Posterior cingulate gyrus (tissue), 11 donors: ENCODE measurements at regions not wholly inside any gene's neighbourhood (a gene's known extent, or its start where the extent isn't known, plus 50 kb on each side); places are given as distances from the start of the nearest gene placed in this dataset.
"Not testable (repeated sequence)": the region's sequence is repeated elsewhere in the genome, so short reads cannot be mapped to it uniquely, and the experiment has no call there.

ENCODE experiments used
- DNase-seq, 10 donors: peaks; one replicate each; pipeline versions ENCODE4 v3.0.0 to v3.0.0-alpha.2; 2020 to 2021; ENCODE audit warnings: mixed read lengths in 3 of 10
- intact Hi-C: fragments of 100-400 bp; cut with DNase I; formaldehyde crosslinking; loops from one replicate; pipeline ENCODE4 v1.15.1; 2023

DNA sequence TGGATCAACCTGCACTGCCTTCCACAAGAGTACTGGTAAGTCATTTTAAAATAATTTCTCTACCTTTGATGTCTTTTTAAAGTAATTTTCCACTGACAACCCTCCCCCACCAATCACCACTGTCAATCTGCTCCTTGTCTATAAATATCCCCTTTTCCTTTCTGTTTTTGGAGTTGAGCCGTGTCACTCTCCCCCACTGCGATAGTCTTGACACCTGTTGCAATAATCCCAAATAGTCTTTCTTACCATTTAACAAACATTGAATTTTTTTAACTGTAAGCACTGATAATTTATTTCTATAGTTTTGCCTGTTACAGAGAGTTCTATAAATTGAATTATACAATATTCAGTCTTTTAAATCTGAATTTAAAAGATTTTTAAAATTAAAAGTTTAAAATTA is 420.9 kb downstream of the COL11A1 start:
- intact Hi-C loops, result no loop called here
- no peak for DNase-seq

DNA sequence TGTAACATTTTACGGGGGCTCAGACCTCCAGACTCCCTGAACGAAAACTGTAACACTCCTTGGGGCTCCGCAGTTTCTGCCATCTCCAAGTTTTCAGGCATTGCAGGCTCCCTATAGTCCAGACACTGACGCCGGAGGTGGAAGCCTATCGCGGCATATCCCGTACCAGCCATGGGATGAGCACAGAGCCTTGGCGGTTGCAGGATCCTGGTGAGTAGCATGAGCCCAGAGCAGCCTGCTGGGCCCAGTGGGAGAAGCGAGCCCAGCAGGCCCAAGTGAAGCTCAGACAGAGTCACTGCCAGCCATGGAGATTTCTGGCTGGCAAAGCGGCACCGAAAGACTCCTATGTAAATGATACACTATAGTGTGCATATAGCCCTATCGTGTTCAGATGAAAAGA is 446.8 kb downstream of the COL11A1 start:
- intact Hi-C loops, result no loop called here
- DNase-seq, result peak in 1 of 10 donors; percentile 74

DNA sequence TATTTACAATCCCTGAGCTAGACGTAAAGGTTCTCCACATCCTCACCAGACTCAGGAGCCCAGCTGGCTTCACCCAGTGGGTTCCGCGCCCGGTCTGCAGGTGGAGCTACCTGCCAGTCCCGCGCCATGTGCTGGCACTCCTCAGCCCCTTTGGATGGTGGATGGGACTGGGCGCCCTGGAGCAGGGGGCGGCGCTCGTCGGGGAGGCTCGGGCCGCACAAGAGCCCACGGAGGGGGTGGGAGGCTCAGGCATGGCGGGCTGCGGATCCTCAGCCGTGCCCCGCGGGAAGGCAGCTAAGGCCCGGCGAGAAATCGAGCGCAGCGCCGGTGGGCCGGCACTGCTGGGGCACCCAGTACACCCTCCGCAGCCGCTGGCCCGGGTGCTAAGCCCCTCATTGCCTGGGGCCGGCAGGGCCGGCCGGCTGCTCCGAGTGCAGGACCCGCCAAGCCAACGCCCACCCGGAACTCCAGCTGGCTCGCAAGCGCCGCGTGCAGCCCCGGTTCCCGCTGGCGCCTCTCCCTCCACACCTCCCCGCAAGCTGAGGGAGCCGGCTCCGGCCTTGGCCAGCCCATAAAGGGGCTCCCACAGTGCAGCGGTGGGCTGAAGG is 448.3 kb downstream of the COL11A1 start:
- peak in 1 of 10 donors; percentile 82 for DNase-seq
- intact Hi-C loops, result not testable (repeated sequence)

- intact Hi-C loops, result no loop called here
- no peak for DNase-seq
Measured at GRCh38 chr1:102655034-102655433, 453.3 kb downstream of the COL11A1 start.

DNA sequence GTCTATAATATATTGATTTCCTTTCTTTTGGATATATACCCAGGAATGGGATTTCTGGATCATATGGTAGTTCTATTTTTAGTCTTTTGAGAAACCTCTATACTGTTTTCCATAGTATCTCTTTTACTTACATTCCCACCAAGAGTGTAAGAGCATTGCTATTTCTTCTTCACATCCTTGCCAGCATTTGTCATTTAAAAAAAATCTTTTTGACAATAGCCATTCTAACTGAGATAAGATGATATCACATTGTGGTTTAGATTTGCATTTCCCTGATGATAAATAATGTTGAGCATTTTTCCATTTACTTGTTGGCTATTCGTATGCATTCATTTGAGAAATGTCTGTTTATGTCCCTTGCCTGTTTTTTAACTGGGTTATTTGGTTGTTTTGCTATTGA is 467.4 kb downstream of the COL11A1 start:
- no peak for DNase-seq
- intact Hi-C loops, result no loop called here

- no peak for DNase-seq
- intact Hi-C loops, result no loop called here
Measured at GRCh38 chr1:102640312-102640711, 468.0 kb downstream of the COL11A1 start.

- no peak for DNase-seq
- intact Hi-C loops, result no loop called here
Measured at GRCh38 chr1:102631691-102632090, 476.6 kb downstream of the COL11A1 start.

GRCh38 chr1:102630041-102630440 is 478.3 kb downstream of the COL11A1 start:
- no peak for DNase-seq
- intact Hi-C loops, result no loop called here

DNA sequence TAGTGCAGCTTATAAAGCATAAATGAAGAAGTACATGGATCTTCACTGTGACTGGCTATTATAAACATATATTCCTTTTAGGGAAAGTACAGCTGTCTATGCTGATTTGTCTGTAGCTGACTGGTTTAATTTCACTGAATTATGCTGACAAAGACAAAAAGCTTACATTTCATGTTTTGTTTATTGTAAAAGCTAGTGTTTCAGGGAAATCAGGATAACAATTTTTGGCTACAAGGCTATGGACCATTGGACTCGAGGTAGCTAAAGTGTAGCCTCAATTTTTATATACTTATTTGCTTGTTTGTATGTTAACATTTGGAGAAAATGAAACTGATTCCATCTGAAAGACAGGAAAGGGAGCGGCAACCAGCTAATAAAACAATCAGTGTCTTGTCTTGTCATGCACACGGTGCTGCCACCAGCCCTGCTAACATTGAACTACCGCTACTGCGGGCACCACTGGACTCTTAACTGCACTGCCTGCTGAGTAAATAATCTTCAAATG is 480.2 kb downstream of the COL11A1 start:
- peak in 8 of 10 donors; percentile 8 to 82 (median 22) for DNase-seq
- intact Hi-C loops, result no loop called here

DNA sequence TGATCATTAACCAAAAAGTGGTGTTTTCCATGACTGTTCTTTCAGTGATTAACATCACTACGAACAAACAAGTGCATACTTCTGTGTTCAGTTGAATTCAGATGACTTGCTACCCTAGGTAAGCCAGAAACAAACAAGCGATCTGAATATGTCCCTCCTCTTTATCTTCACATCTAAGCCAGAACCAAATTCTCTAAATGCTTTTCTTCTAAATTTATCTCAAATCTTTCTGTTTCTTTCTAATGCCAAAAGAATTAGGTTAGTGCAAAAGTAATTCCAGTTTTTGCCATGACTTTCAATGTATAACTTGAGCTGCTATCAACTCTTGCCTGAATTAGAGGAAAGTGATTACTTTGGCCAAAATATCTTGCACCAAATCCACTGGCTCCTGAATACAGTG is 481.2 kb downstream of the COL11A1 start:
- intact Hi-C loops, result no loop called here
- DNase-seq, result no peak

DNA sequence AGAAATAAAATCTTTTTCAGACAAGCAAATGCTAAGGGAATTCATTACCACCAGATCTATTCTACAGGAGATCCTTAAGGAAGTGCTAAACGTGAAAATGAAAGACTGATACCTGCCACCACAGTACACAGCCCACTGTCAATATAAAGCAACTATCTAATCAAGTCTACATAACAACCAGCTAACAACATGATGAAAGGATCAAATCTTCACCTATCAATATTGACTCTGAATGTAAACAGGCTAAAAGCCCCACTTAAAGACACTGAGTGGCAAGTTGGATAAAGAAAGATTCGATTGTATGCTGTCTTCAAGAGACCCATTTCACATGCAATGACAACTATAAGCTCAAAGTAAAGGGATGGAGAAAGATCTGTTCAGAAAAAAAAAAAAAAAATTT is 492.4 kb downstream of the COL11A1 start:
- intact Hi-C loops, result no loop called here
- DNase-seq, result no peak

GRCh38 chr1:102595106-102595505 is 513.2 kb downstream of the COL11A1 start:
- intact Hi-C loops, result no loop called here
- no peak for DNase-seq

DNA sequence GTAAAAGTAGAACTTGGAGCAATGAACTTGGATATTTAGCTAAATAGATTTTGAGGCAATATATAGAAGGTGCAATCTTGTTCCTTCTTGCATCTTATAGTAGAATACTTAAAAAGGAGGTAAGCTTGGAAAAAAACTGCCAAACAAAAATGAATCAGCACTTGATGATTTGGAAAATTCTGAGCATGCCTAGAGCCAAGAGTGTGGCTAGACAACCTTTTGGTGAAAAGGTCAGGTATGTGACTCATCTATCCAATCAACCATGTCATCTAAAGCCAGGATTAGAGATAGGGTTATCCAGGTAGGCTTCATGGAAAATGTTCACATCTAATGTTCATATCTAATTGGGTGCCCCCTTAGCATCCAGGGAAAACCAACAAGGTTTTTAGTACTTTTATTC is 515.0 kb downstream of the COL11A1 start:
- intact Hi-C loops, result no loop called here
- no peak for DNase-seq

GRCh38 chr1:102588536-102588935 is 519.8 kb downstream of the COL11A1 start:
- peak in 1 of 10 donors; percentile 27 for DNase-seq
- intact Hi-C loops, result no loop called here

DNA sequence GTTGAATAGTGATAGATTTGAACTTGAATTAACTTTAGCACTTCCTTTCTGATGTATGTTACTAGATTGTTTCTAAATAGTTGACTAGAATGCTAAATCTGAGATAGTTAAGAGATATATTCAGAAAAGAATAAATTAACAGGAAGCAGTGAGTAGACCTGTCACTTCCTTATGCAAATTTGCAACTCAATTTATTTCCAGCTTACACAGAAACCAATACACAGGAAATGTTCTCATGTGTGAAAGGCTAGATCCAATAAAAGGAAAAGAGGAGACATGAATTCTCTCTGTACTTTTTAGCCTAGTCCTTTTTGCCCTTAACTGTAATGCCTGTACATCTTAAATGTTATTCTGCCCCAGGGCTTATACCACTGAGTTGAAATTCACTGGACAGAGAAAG is 522.3 kb downstream of the COL11A1 start:
- DNase-seq, result no peak
- intact Hi-C loops, result no loop called here

DNA sequence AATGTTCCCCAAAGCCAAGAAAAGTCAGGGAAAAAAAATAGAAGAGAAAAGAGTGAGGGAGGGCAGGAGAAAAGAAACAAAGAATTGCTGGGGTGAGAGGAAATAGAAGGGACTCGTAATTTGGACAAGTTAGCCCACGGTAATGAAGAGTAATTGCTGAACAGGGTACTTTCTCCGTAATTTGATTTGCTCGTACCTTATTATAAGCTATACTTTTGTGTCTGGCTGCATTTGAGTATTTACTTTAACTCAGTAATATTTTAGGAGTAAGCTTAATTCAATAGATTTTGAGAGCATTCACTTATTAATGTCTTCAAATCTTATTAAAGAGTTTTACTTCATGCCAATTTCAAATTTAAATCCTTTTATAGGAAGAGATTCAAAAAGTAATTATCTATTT is 527.5 kb downstream of the COL11A1 start:
- DNase-seq, result no peak
- intact Hi-C loops, result no loop called here

GRCh38 chr1:102578804-102579203 is 529.5 kb downstream of the COL11A1 start:
- intact Hi-C loops, result no loop called here
- no peak for DNase-seq

DNA sequence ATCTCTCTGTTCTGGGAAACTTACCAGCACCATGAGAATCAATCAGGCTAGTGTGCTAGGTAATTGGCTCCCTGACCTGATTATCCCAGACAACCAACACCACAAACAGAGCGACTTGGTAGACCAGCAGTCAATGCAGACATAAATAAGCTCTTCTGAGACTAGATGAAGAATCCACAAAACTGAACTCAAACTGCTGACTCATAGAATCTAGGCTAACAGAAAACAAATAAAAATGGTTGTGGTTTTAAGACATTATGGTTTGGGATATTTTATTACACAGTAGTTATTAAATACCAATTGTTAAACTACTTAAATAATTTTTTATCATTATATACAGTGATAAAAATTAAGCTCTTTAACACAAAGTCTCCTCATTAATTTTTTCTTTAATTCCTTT is 535.7 kb downstream of the COL11A1 start:
- intact Hi-C loops, result no loop called here
- no peak for DNase-seq

DNA sequence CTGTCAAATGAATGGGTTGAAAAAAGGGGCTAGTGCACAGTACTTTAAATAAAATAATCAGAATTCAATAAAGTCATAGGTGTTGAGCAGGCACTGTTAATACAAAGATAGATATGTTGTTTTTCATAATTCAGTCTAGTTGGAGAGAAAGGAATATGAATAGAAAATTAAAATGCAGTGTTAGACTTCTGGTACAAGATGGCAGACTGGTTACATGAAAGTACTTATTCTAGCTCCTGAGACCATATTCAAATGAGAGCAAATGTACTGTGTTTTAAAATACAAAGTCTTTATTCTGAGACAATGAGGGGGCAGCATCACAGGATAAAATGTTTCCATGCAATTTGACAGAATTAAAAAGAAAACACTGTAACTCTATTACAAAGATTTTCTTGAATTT is 542.1 kb downstream of the COL11A1 start:
- intact Hi-C loops, result no loop called here
- no peak for DNase-seq

DNA sequence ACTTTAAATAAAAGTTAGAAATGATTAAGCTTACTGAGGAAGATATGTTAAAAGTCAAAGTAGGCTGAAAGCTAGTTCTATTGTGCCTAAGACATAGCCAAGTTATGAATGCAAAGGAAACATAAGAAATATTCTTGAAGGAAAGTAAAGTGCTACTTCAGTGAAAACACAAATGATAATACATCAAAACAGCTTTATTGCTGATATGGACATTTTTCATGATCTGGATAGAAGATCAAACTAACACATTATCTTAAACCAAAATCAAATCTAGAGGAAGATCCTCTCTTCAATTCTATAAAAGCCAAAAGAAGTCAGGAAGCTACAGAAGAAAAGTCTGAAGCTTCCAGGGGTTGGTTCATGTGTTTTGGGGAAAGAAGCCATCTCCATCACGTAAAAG is 545.9 kb downstream of the COL11A1 start:
- no peak for DNase-seq
- intact Hi-C loops, result no loop called here

- DNase-seq, result peak in 1 of 10 donors; percentile 18
- intact Hi-C loops, result no loop called here
Measured at GRCh38 chr1:102550729-102551384, 554.1 kb upstream of the OLFM3 start.

DNA sequence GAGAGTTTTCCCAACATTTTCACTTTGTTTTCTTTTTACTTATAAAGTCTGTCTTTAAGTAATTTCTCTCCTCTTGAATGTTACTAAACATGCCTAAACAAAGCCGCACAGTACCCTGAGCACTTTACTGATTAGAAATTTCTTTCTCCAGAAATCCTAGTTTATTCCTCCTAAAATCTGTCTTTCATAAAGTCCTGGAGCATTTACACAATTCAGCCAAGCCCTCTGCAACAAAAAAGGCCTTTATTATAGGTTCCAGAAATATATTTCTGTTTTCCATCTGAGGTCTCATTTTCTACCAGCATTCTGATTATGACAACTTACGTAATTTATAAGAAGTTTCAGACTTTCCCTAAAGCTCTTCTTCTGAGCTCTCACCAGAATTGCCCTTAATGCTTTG is 549.5 kb upstream of the OLFM3 start:
- no peak for DNase-seq

More for the DNA sequence above, 549.5 kb upstream of the OLFM3 start:
- intact Hi-C loops, result no loop called here
